NOMO-1 (cell line): ENCODE measurements at regions not wholly inside any gene's neighbourhood (a gene's known extent, or its start where the extent isn't known, plus 50 kb on each side); places are given as distances from the start of the nearest gene placed in this dataset.

Source experiments
- DNase-seq, 2 experiments: peaks; one replicate each; lab custom pipeline; 2025; ENCODE audit not compliant: unreplicated experiment in 2 of 2; lab: John Stamatoyannopoulos, UW

GRCh38 chr15:79230766-79231165 is 51.8 kb upstream of the ANKRD34C start:
- DNase-seq = no peak

DNA sequence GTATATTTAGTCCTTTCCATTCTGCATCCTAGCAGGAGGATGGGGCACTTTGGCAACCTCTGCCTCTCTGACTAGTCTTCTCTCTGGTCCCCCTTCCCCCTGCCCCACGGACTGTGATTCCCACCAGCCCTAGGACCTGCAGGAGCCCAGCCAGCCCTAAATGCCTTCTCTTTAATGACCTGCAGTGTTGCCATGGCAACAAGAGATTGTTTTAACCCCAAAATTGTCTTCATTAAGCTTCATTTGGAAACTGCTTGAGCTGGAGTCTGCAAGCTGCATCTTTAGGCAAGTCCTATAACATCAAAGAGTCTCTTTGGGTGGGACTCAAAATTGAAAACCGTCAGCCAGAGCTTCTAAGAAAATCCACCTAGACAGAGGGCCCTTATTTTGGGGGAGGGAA is 59.7 kb upstream of the ANKRD34C start:
- DNase-seq = no peak

GRCh38 chr15:79221696-79222095 is 60.8 kb upstream of the ANKRD34C start:
- no peak for DNase-seq

DNA sequence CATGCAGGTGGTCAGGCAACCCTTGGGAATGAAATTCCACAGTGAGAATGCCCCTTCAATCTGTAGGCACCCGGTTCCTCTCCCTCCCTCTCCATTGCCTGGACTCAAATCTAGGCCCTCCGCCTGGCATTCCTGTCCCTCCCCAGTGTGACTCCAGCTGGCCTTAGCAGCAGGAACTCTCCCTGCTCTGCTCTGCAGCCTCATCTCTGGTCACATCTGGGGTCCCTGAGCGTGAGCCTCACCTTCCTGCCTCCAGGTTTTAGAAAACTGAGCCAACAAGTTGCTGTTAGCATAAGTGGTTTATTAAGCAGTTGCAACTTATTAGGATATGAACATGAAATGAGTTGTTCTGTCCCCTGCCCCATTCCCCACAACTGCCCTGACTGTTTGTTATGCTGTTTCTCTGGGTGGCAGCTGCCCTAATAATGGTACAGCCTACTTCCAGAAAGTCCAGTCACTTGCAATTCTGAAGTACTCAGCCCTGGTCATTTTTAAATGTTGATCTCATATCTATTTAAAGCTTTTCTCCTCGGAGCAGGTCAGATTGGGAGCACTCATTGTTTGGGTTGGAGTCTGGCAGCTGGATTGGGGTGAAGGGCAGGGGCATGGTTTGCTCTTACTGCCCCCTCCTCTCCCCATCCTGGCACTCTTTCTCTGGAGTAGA is 63.0 kb upstream of the ANKRD34C start:
- DNase-seq = no peak

- no peak for DNase-seq
These were observed 63.8 kb upstream of the ANKRD34C start for GRCh38 chr15:79218588-79219200.

GRCh38 chr15:79213650-79214049 is 68.9 kb upstream of the ANKRD34C start:
- no peak for DNase-seq

DNA sequence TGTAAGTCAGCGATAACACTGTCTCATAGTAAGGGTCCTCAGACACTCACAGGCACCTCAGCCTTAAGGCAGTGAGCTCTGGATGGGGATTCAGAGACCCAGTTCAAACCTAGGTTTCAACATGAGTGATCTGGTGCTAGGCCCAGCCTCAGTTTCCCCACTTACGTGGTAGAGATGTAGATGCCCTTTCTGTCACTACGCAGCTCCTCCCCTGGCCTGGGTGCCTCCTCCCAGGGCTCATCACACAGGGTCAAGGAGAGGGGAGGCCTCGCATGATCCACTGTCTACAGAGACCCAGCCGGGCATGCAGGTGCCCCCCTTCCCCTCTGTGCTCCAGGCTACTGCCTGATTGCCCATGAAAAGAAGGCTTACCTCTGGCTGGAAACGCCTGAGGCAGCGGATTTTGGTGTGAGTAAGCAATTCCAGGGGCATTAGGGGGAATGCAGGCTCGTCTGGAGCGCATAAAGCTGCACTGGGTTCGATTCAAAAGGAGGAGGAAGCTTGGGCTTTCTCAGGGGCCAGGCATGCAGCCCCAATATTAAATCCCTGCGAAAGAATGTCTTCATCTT is 69.8 kb upstream of the ANKRD34C start:
- no peak for DNase-seq

GRCh38 chr15:79211481-79211880 is 71.0 kb upstream of the ANKRD34C start:
- no peak for DNase-seq

DNA sequence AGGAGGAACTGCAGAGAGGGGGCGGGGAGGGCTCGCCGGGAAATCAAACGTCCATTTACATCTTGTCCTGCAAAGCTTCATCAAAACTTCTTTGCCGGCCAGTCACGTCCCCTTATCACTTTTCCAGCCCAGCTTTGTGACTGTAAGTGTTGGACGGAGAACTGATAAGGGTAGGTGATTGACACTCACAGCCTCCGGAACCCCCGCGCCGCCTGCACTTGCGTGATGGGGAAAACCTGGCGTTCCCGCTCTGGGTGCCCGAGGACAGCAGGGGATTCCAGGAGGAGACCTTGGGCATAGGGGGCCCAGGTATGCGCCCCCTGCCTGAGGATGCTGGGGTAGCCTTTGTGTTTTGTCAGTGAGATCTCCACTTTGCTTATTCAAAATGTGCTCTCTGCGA is 72.8 kb upstream of the ANKRD34C start:
- DNase-seq = no peak

- no peak for DNase-seq
These were observed 73.4 kb upstream of the ANKRD34C start for GRCh38 chr15:79209116-79209515.

DNA sequence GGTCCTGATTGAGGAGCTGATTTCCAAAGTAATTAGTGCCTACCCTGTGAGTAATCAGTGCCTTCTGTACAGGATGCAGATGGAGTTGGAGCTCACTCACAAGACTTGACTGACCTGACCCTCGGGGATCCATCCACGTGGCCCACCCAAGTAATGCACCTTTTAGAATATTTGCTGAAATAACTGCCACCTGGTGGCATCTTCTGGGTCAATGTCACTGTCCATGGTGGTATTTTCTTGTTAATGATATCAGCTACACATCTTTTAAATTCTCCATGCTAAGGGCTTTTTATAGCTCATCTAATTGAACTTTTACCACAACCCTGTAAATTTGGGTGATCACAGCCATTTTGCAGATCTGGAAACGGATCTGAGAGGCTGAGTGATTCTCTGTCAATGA is 74.3 kb upstream of the ANKRD34C start:
- no peak for DNase-seq

DNA sequence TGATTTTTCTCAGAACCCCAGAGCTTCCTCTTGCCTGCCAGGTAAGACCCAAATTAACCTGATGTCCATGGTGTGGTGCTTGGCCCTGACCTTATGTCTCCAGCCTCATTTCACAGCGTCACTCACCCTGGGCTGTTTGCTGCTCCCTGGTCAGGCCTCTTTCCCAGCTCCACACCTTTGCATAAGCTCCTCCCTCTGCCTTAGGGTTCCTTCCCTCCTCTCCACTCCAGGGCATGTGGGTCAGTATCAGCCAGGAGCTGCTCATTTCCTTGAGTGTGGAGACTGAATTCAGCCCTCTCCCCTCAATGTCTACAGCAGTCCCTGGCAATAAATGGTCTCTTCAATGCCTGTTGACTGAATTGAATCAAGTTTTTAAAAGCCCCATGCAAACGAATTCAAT is 75.6 kb upstream of the ANKRD34C start:
- DNase-seq = no peak

GRCh38 chr15:79204886-79205675 is 77.4 kb upstream of the ANKRD34C start:
- no peak for DNase-seq

DNA sequence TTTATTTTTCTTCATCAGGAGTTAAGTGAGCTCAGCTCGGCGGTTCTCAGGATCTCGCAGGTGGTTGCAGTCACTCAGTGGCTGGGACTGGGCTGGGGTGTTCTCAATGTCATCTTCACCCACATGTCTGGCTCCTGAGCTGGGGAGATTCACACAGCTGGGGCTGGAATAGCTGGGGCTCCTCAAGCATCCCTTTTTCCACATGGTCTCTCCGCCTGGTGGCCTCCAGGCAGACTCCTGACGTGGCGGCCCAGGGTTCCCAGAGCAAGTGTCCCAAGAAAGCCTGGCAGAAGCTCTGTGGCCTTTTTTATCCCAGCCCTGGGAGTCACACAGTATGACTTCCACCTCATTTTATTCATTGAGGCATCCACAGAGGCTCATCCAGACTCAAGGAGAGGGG is 84.1 kb upstream of the ANKRD34C start:
- no peak for DNase-seq

DNA sequence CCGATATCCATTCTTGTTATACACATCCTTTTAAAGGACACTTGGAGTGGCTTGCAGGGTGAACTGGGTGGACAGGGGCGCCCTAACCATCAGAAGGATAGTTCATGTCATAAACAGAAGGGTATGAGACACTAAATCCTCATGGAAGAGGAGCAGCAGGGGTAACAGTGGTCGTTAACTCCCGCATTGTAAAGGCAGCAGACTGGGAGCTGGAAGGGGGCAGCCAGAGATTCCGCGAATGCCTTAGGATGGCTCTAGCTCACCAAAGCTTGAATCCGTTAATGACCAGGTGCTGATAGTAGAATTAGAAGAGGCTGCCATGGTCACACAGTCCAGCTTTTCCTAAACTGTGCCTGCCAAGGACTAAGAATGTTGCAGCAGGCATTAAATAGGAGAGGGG is 85.2 kb upstream of the ANKRD34C start:
- no peak for DNase-seq

- DNase-seq = no peak
These were observed 86.7 kb upstream of the ANKRD34C start for GRCh38 chr15:79195802-79196201.

- no peak for DNase-seq
These were observed 87.3 kb upstream of the ANKRD34C start for GRCh38 chr15:79195239-79195638.

GRCh38 chr15:79194386-79194785 is 88.1 kb upstream of the ANKRD34C start:
- DNase-seq = no peak

GRCh38 chr15:79193549-79193948 is 89.0 kb upstream of the ANKRD34C start:
- DNase-seq = no peak

DNA sequence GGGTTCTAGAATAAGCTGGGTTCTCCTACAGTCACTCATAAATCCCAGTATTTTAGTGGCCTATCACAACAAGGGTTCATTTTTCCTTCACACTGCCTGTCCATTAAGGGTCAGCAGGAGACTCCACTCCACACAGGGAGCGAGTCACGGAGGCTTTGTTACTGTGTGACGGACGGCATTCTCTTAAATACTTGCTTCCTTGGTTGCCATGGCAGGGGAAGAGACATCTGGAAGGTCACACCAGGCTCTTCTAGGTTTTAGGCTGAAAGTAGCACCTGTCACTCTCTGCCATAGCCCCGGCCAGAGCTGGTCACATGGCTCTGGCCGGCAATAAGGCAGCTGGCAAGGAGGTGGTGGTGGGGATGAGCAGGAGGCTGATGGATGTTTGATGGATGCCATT is 89.4 kb upstream of the ANKRD34C start:
- no peak for DNase-seq

- DNase-seq = no peak
These were observed 90.0 kb upstream of the ANKRD34C start for GRCh38 chr15:79192462-79193036.
